Fibroblast of lung (primary cell): ENCODE measurements at regions not wholly inside any gene's neighbourhood (a gene's known extent, or its start where the extent isn't known, plus 50 kb on each side); places are given as distances from the start of the nearest gene placed in this dataset.
A peak's percentile ranks its signal among the peaks of the same experiment; 100 is the strongest.

ENCODE experiments used
- DNase-seq, 2 donors: peaks; one replicate each; pipeline versions ENCODE4 v3.0.0 to v3.0.0-alpha.2; 2010; ENCODE audit warnings: low read depth in 2 of 2
- H2AFZ ChIP-seq: 2 replicates; pipeline ENCODE4 v1.5.1; 2012; ENCODE audit warnings: low read length, control low read depth, inconsistent platforms
- H3K27ac ChIP-seq: 2 replicates; pipeline ENCODE4 v1.5.1; 2011; ENCODE audit warnings: low read length, control low read depth; ENCODE audit not compliant: insufficient read depth
- H3K27me3 ChIP-seq: 2 replicates; pipeline ENCODE4 v1.5.1; 2011; ENCODE audit warnings: mild to moderate bottlenecking, low read length; ENCODE audit not compliant: control insufficient read depth, insufficient read depth
- H3K36me3 ChIP-seq: 2 replicates; pipeline ENCODE4 v1.5.1; 2011; ENCODE audit warnings: low read length; ENCODE audit not compliant: control insufficient read depth, insufficient read depth
- H3K4me1 ChIP-seq: 2 replicates; pipeline ENCODE4 v1.5.1; 2011; ENCODE audit warnings: low read length; ENCODE audit not compliant: control insufficient read depth, insufficient read depth; ENCODE audit errors: extremely low read depth
- H3K4me2 ChIP-seq: 2 replicates; pipeline ENCODE4 v1.5.1; 2011; ENCODE audit warnings: low read length, control low read depth; ENCODE audit not compliant: insufficient read depth; ENCODE audit errors: extremely low read depth
- H3K4me3 ChIP-seq, 4 experiments: fragments of 200-600 bp in 1 of 4; sonication (generic) in 1 of 4; replicated peaks in 1 of 4; 2 replicates each; pipeline ENCODE4 v1.5.1; 2011 to 2016; ENCODE audit warnings: low read length in 4 of 4, low read depth in 3 of 4, mild to moderate bottlenecking in 3 of 4, control low read depth in 2 of 4, inconsistent platforms in 1 of 4, mixed read lengths in 1 of 4; ENCODE audit not compliant: insufficient read depth in 1 of 4; ENCODE audit errors: control extremely low read depth in 1 of 4
- H3K79me2 ChIP-seq: 2 replicates; pipeline ENCODE4 v1.5.1; 2012; ENCODE audit warnings: mild to moderate bottlenecking, low read length, inconsistent platforms; ENCODE audit not compliant: control insufficient read depth, insufficient read depth
- H3K9ac ChIP-seq: 2 replicates; pipeline ENCODE4 v1.5.1; 2011; ENCODE audit warnings: mild to moderate bottlenecking, low read length, control low read depth; ENCODE audit not compliant: insufficient read depth
- H3K9me3 ChIP-seq: 2 replicates; pipeline ENCODE4 v1.5.1; 2012; ENCODE audit warnings: low read depth, low read length; ENCODE audit not compliant: control insufficient read depth, insufficient read depth
- H4K20me1 ChIP-seq: 2 replicates; pipeline ENCODE4 v1.5.1; 2011; ENCODE audit warnings: low read length; ENCODE audit not compliant: control insufficient read depth, insufficient read depth; ENCODE audit errors: extremely low read depth
- CTCF ChIP-seq, 2 donors: IDR thresholded peaks in 1 of 2; conservative IDR thresholded peaks in 1 of 2; 1 replicate in 1 of 2; 2 replicates in 1 of 2; pipeline ENCODE4 v1.5.1; 2011 to 2012; ENCODE audit warnings: low read length in 2 of 2, control low read depth in 1 of 2, inconsistent platforms in 1 of 2, low read depth in 1 of 2, mild to moderate bottlenecking in 1 of 2
- EZH2 ChIP-seq: IDR thresholded peaks from 2 replicates; pipeline ENCODE4 v1.5.1; 2012; ENCODE audit warnings: low read length, control low read depth, mild to moderate bottlenecking; ENCODE audit errors: missing control alignments

GRCh38 chr5:53241572-53241971, 132.0 kb upstream of the MOCS2 start:
- H3K27ac ChIP-seq = no peak overlapping the region
- no peak overlapping the region for H3K4me2 ChIP-seq
- H3K79me2 ChIP-seq = no peaks in the 10 kb centered on the region
- peaks cover 11% of the 10 kb centered on the region for H3K4me1 ChIP-seq
- no peaks in the 10 kb centered on the region for H3K27me3 ChIP-seq
- H3K9me3 ChIP-seq = no peaks in the 10 kb centered on the region
- no peak overlapping the region for H3K4me3 ChIP-seq
- H2AFZ ChIP-seq = no peak overlapping the region
- DNase-seq = no peak
- H4K20me1 ChIP-seq = no peaks in the 10 kb centered on the region
- no peaks in the 10 kb centered on the region for H3K36me3 ChIP-seq
- TF ChIP-seq EZH2 (no peak), CTCF (conservative IDR thresholded peaks at IDR 0.05 in 1 of 2, IDR thresholded peaks at IDR 0.05 in 1 of 2; ENCODE audit: low read depth in 1 of 2, low read length in 2 of 2) (no peak)
- H3K9ac ChIP-seq = no peak overlapping the region

GRCh38 chr5:53243403-53243802, 133.8 kb upstream of the MOCS2 start:
- TF ChIP-seq CTCF (conservative IDR thresholded peaks at IDR 0.05 in 1 of 2, IDR thresholded peaks at IDR 0.05 in 1 of 2; ENCODE audit: low read depth in 1 of 2, low read length in 2 of 2) = no peak
- TF ChIP-seq EZH2 = no peak
- no peak overlapping the region for H3K4me3 ChIP-seq
- no peak for DNase-seq
- no peaks in the 10 kb centered on the region for H3K27me3 ChIP-seq
- no peaks in the 10 kb centered on the region for H4K20me1 ChIP-seq
- H3K9me3 ChIP-seq = no peaks in the 10 kb centered on the region
- no peaks in the 10 kb centered on the region for H3K36me3 ChIP-seq
- no peak overlapping the region for H3K9ac ChIP-seq
- no peak overlapping the region for H2AFZ ChIP-seq
- peaks cover 11% of the 10 kb centered on the region for H3K4me1 ChIP-seq
- no peaks in the 10 kb centered on the region for H3K79me2 ChIP-seq
- no peak overlapping the region for H3K27ac ChIP-seq
- no peak overlapping the region for H3K4me2 ChIP-seq

- Histone ChIP-seq H3K27me3 (no peaks in the 10 kb centered on the region), H3K4me2 (peak overlapping the region; percentile 53), H3K4me1 (peaks cover 24% of the 10 kb centered on the region), H3K9me3 (no peaks in the 10 kb centered on the region), H3K27ac (peak overlapping the region; percentile 68), H2AFZ (no peak overlapping the region), H3K79me2 (no peaks in the 10 kb centered on the region), H3K36me3 (no peaks in the 10 kb centered on the region), H3K9ac (no peak overlapping the region), H4K20me1 (no peaks in the 10 kb centered on the region), H3K4me3 (no peak overlapping the region)
- no peak for TF ChIP-seq EZH2
- TF ChIP-seq CTCF (conservative IDR thresholded peaks at IDR 0.05 in 1 of 2, IDR thresholded peaks at IDR 0.05 in 1 of 2; ENCODE audit: low read depth in 1 of 2, low read length in 2 of 2) = no peak
- peak; percentile 86 to 97 for DNase-seq
Observed at GRCh38 chr5:53246042-53246836, 136.7 kb upstream of the MOCS2 start.
